HG03342 (cell line): ENCODE measurements at regions not wholly inside any gene's neighbourhood (a gene's known extent, or its start where the extent isn't known, plus 50 kb on each side); places are given as distances from the start of the nearest gene placed in this dataset.
A peak's percentile ranks its signal among the peaks of the same experiment; 100 is the strongest.

ENCODE experiments used
- ATAC-seq: cut with Tn5 transposase; IDR thresholded peaks from one replicate; pipeline ENCODE4 v1.9.1; 2021; ENCODE audit warnings: mild to moderate bottlenecking, moderate library complexity; ENCODE audit not compliant: unreplicated experiment

GRCh38 chr1:235925016-235925415, 58.3 kb upstream of the LYST start:
- ATAC-seq: no peak

- peak; percentile 49 for ATAC-seq
Measured at GRCh38 chr1:235923466-235924021, 56.8 kb upstream of the LYST start.

GRCh38 chr1:235920596-235921375, 54.1 kb upstream of the LYST start:
- ATAC-seq: no peak

DNA sequence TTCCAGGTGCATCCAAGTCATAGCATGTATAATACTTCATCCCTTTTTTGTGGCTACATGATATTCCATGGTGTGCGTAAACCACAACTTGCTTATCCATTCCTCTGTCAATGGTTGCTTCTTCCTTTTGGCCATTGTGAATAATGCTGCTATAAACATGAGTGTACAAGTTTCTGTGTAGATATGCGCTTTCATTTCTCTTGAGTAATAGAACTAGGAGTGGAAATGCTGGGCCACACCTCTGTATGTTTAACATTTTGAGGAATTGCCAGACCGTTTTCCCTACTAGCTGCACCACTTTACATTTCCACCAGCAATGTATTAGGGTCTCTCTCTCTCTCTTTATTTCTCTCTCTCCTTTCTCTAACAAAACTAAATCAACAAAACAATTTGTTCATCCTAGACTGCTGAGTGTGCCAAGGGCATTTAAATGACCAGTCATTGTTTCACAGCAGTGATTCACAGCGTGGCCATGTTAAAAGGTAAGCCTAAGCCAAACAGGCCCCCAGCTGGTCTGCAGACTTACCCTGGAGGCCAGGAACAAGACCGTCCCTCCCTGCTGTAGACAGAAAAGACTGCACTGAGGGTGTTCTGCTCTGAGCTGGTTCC, 53.2 kb upstream of the LYST start:
- ATAC-seq: no peak

GRCh38 chr1:235919127-235919832, 52.6 kb upstream of the LYST start:
- ATAC-seq: no peak

DNA sequence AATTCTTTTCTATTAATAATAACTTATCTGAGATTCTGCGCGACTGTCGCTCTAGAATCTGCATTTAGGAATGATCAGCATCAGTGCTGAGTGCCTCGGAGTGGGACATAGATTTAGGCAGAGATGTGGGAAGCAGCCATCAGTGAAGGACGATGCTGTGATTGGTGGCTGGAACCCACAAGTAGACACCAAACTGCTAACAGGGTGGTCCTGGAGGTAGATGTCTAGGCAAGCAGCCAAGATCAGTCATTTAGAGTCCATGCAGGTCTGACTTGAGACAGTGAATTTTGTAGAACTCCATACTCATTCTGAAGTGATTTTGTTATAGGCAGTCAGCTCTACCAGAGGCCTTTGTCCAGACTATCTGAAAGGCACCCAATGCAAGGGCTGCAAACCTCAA, 51.8 kb upstream of the LYST start:
- ATAC-seq: no peak

DNA sequence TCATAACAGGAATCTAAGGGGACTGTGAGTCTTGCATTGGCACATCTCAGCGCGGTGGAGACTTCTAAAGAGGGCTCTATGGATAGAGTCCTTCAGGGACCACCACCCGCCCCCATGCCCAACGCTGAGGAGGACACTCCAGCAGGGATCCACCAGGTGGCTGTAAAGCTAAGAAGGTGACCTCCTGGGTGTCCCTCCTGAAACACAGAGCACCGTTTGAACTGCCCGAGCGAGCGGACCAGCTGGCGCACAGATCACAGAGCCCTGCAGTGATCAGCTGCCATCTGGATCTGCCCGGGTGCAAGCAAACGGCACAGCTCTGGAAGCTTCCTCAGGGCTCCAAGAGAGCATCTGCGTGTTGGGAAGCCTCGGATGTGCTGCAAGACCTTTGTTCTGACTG, 51.3 kb upstream of the LYST start:
- ATAC-seq: no peak

GRCh38 chr1:235917267-235917811, 50.6 kb upstream of the LYST start:
- peak; percentile 88 for ATAC-seq
